Astrocyte (in vitro differentiated cells and primary cell): ENCODE measurements at regions not wholly inside any gene's neighbourhood (a gene's known extent, or its start where the extent isn't known, plus 50 kb on each side); places are given as distances from the start of the nearest gene placed in this dataset.

ENCODE experiments used
- CTCF ChIP-seq: IDR thresholded peaks from 2 replicates; pipeline ENCODE4 v1.5.1; 2011; ENCODE audit warnings: low read depth, mild to moderate bottlenecking, inconsistent platforms, low read length, moderate library complexity; ENCODE audit not compliant: insufficient read depth
- EZH2 ChIP-seq: IDR thresholded peaks from 2 replicates; pipeline ENCODE4 v1.6.1; 2012; ENCODE audit warnings: mild to moderate bottlenecking, low read length, inconsistent platforms; ENCODE audit not compliant: insufficient read depth

- no peak for TF ChIP-seq CTCF
- TF ChIP-seq EZH2, result no peak
These were observed 228.7 kb upstream of the ASIC2 start for GRCh38 chr17:33521784-33522183.
